ENCODE measurements at regions not wholly inside any gene's neighbourhood (a gene's known extent, or its start where the extent isn't known, plus 50 kb on each side); places are given as distances from the start of the nearest gene placed in this dataset.

DNA sequence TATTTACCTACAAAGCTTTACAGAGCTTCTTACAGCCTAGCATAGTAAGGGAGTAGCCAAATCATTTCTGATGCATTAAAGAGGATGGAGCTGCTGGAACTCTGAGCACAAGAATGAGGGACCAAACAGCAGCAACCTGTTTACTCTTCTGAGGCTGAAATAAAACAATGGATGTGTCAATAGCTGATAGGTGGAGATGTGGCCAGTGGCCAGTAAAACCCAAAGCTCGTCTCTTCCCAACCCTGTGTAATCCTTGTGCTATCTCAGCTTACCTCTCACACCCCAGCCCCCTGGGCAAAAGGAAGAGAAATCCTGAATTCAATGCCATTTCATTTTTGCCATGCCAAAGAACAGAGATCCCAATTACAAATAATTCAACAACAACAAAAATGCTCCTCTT is 446.7 kb upstream of the SMIM31 start:
- TF ChIP-seq, protein P1, sequence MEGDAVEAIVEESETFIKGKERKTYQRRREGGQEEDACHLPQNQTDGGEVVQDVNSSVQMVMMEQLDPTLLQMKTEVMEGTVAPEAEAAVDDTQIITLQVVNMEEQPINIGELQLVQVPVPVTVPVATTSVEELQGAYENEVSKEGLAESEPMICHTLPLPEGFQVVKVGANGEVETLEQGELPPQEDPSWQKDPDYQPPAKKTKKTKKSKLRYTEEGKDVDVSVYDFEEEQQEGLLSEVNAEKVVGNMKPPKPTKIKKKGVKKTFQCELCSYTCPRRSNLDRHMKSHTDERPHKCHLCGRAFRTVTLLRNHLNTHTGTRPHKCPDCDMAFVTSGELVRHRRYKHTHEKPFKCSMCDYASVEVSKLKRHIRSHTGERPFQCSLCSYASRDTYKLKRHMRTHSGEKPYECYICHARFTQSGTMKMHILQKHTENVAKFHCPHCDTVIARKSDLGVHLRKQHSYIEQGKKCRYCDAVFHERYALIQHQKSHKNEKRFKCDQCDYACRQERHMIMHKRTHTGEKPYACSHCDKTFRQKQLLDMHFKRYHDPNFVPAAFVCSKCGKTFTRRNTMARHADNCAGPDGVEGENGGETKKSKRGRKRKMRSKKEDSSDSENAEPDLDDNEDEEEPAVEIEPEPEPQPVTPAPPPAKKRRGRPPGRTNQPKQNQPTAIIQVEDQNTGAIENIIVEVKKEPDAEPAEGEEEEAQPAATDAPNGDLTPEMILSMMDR (IDR thresholded peaks at IDR 0.05), result no peak
- H3K27ac Mint-ChIP-seq, result no peak overlapping the region
- no peaks in the 10 kb centered on the region for H3K4me1 Mint-ChIP-seq
- DNase-seq, result no peak
- H3K9me3 Mint-ChIP-seq, result no peaks in the 10 kb centered on the region
- H3K36me3 Mint-ChIP-seq (ENCODE audit: low read depth), result no peaks in the 10 kb centered on the region
- no peak overlapping the region for H3K4me3 Mint-ChIP-seq
- H3K27me3 Mint-ChIP-seq (ENCODE audit: low read depth, poor library complexity), result no peaks in the 10 kb centered on the region

DNA sequence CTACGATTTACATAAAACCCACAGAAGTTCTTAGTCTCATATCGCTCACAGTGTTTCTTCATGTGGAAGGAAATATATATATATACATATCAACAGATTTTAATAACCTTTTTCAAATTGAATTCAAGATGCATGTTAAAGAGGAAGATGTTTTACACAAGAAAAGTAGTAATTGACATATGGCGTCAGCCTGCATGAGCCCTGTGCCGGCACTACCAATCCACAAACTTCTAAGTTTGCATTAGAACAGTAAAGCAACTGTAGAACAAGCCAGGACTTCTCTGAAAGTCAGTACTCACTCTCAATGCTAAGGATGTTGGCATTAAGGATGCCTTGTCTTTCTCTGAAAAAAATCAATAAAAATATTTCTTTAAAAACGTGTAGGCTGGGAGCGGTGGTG is 441.3 kb upstream of the SMIM31 start:
- TF ChIP-seq, protein P1 (IDR thresholded peaks at IDR 0.05), result no peak
- H3K27ac Mint-ChIP-seq, result no peak overlapping the region
- no peak overlapping the region for H3K4me3 Mint-ChIP-seq
- H3K9me3 Mint-ChIP-seq, result no peaks in the 10 kb centered on the region
- no peak for DNase-seq
- no peaks in the 10 kb centered on the region for H3K36me3 Mint-ChIP-seq (ENCODE audit: low read depth)
- H3K4me1 Mint-ChIP-seq, result no peaks in the 10 kb centered on the region
- H3K27me3 Mint-ChIP-seq (ENCODE audit: low read depth, poor library complexity), result no peaks in the 10 kb centered on the region

DNA sequence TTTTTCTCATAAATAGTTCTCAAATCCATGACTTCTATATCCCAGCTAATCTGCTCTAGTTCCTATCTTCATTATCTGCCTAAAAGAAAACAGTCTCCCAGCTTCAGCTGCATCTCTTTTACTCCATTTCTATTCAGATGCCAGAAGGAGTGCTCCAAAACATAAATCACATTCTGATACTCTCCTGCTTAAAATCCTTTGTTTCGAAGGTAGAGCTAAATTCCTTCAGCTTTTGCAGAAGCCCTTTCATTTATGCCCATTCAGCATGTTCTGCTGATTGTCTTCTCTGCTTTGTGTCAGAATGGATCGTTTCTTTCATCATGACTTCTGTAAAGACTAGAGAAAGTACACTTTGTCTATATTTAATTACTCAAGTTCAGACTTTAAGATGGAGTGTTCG is 440.1 kb upstream of the SMIM31 start:
- Mint-ChIP-seq H3K4me1 (no peaks in the 10 kb centered on the region), H3K27ac (no peak overlapping the region), H3K36me3 (ENCODE audit: low read depth) (no peaks in the 10 kb centered on the region), H3K9me3 (no peaks in the 10 kb centered on the region), H3K27me3 (ENCODE audit: low read depth, poor library complexity) (no peaks in the 10 kb centered on the region), H3K4me3 (no peak overlapping the region)
- no peak for DNase-seq
- TF ChIP-seq, protein P1 (IDR thresholded peaks at IDR 0.05), result no peak

DNA sequence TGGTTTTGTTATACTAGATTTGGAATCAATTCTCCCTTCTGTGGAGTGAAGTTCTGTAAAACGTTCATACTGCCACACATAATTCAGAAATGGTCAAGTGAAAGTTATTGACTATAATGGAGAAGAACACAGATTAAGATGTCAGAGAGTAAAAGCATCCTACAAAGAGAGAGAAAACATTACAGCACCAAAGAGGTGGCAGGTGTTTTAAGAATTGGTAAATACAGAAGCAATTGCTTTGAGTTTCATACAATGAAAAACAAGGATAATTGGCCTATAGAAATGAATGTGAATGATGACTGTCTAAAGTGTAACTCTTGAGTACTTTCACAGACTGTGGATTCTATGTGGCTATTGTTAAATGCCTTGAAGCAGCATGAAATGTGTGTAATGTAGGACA is 435.6 kb upstream of the SMIM31 start:
- DNase-seq, result no peak
- TF ChIP-seq, protein P1 (IDR thresholded peaks at IDR 0.05), result no peak
- Mint-ChIP-seq H3K4me1 (no peaks in the 10 kb centered on the region), H3K27me3 (ENCODE audit: low read depth, poor library complexity) (no peaks in the 10 kb centered on the region), H3K9me3 (no peaks in the 10 kb centered on the region), H3K27ac (no peak overlapping the region), H3K36me3 (ENCODE audit: low read depth) (no peaks in the 10 kb centered on the region), H3K4me3 (no peak overlapping the region)

DNA sequence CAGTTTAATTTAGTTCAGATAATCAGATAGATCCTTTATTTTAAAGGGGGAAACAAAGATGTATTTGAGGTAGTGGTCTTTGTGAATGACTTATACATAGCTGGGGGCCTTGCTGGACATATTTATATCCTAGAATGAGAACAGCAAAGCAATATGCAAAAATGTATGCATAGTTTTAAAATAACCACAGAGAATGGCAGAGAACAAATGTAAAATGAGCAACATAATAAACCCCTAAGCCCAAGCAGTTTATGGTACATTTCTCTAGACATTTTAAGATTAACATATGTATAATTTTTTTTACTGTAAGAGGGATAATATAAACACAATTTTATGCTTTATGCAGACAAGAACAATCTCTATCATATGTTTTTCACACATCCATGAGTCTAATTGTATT is 434.2 kb upstream of the SMIM31 start:
- DNase-seq, result no peak
- no peak overlapping the region for H3K4me3 Mint-ChIP-seq
- H3K27me3 Mint-ChIP-seq (ENCODE audit: low read depth, poor library complexity), result no peaks in the 10 kb centered on the region
- H3K36me3 Mint-ChIP-seq (ENCODE audit: low read depth), result no peaks in the 10 kb centered on the region
- no peaks in the 10 kb centered on the region for H3K9me3 Mint-ChIP-seq
- no peak overlapping the region for H3K27ac Mint-ChIP-seq
- H3K4me1 Mint-ChIP-seq, result no peaks in the 10 kb centered on the region
- TF ChIP-seq, protein P1 (IDR thresholded peaks at IDR 0.05), result no peak

DNA sequence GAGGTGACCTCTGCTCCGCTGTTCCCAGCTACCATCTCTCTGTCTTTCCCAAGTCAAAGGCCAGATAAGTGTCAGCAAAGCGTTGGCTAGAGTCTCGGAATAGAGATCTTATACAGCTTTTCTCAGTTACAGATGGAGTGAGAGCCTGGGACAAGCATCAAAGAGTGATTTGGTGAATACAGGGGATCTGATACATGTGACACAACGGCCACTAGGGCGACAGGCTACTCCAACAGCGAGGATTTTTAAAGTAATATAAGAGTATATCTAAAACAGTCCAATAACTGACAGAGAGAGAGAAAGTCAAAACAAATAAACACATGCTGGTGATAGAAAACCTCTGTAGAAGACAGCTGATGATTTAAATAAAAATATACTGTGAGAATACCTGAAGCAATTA is 433.1 kb upstream of the SMIM31 start:
- TF ChIP-seq, protein P1 (IDR thresholded peaks at IDR 0.05), result no peak
- Mint-ChIP-seq H3K4me3 (no peak overlapping the region), H3K36me3 (ENCODE audit: low read depth) (no peaks in the 10 kb centered on the region), H3K27me3 (ENCODE audit: low read depth, poor library complexity) (no peaks in the 10 kb centered on the region), H3K4me1 (no peaks in the 10 kb centered on the region), H3K27ac (no peak overlapping the region), H3K9me3 (no peaks in the 10 kb centered on the region)
- no peak for DNase-seq

Measured in nephron progenitor cell (in vitro differentiated cells).